HepG2 (cell line): ENCODE measurements at regions not wholly inside any gene's neighbourhood (a gene's known extent, or its start where the extent isn't known, plus 50 kb on each side); places are given as distances from the start of the nearest gene placed in this dataset.

Experiments
- ATAC-seq: fragments of 200-7000 bp; cut with Tn5 transposase; 3 replicates; pipeline ENCODE4 v1.9.1; 2020; ENCODE audit warnings: mild to moderate bottlenecking, moderate library complexity
- BruUV-seq: library from RNA; stranded (reverse); fragments of 400-500 nt; replicated peaks from 2 replicates; lab custom pipeline; 2021; lab: Mats Ljungman, UMichigan
- CTCF ChIA-PET: fragments of 300-600 bp; formaldehyde crosslinking; extraction: SDS; loops from one replicate; lab custom pipeline; 2021; ENCODE audit warnings: low total read pairs, inconsistent platforms, low intra/inter-chr PET ratio; lab: Yijun Ruan, JAX
- POLR2A ChIA-PET: fragments of 350-600 bp; sonication (Branson Sonifier 250); formaldehyde crosslinking; loops from one replicate; lab custom pipeline; 2020; ENCODE audit warnings: antibody characterized with exemption, inconsistent platforms; lab: Yijun Ruan, JAX
- DNase-seq: peaks from one replicate; pipeline ENCODE4 v3.0.0-alpha.2; 2015; ENCODE audit warnings: low spot score
- FAIRE-seq: peaks from 3 replicates; lab custom pipeline; 2011; peaks lifted over from hg19 to GRCh38; lab: Jason Lieb, UNC
- H2AFZ ChIP-seq: one replicate; pipeline ENCODE4 v1.6.1; 2011; ENCODE audit warnings: low read length, inconsistent platforms
- H3K27ac ChIP-seq: fragments of 300-600 bp; 3 replicates; pipeline ENCODE4 v1.8.0; 2011; ENCODE audit warnings: mixed run types, mild to moderate bottlenecking, mixed read lengths, low read length, inconsistent platforms; ENCODE audit not compliant: insufficient read depth; ENCODE audit errors: extremely low read length
- H3K27me3 ChIP-seq, 2 experiments: fragments of 200-600 bp in 1 of 2; 2 replicates in 1 of 2; 3 replicates in 1 of 2; pipeline versions ENCODE4 v1.6.0 to v1.8.0; 2011; ENCODE audit warnings: low read length in 2 of 2, mild to moderate bottlenecking in 2 of 2, moderate library complexity in 2 of 2, inconsistent platforms in 1 of 2; ENCODE audit not compliant: insufficient read depth in 2 of 2, control insufficient read depth in 1 of 2
- H3K36me3 ChIP-seq, 2 experiments: fragments of 200-600 bp in 1 of 2; replicated peaks in 1 of 2; 2 replicates in 1 of 2; 3 replicates in 1 of 2; pipeline versions ENCODE4 v1.5.1 to v1.8.0; 2011; ENCODE audit warnings: low read length in 2 of 2, inconsistent platforms in 1 of 2; ENCODE audit not compliant: insufficient read depth in 2 of 2, control insufficient read depth in 1 of 2
- H3K4me1 ChIP-seq: 2 replicates; pipeline ENCODE4 v1.5.1; 2012; ENCODE audit warnings: low read length, inconsistent platforms; ENCODE audit not compliant: insufficient read depth
- H3K4me2 ChIP-seq: 2 replicates; pipeline ENCODE4 v1.6.0; 2011; ENCODE audit warnings: low read depth, low read length, inconsistent platforms
- H3K4me3 ChIP-seq, 3 experiments: fragments of 200-600 bp in 1 of 3; sonication (generic), shearing (Covaris generic) in 1 of 3; replicated peaks in 1 of 3; 2 replicates each; pipeline ENCODE4 v1.5.1; 2011 to 2016; ENCODE audit warnings: low read length in 3 of 3, inconsistent platforms in 2 of 3, low read depth in 2 of 3, mild to moderate bottlenecking in 2 of 3, control low read depth in 1 of 3, mixed read lengths in 1 of 3; ENCODE audit not compliant: insufficient read depth in 1 of 3
- H3K79me2 ChIP-seq: one replicate; pipeline ENCODE4 v1.6.1; 2011; ENCODE audit warnings: low read length, inconsistent platforms; ENCODE audit not compliant: insufficient read depth
- H3K9ac ChIP-seq: 2 replicates; pipeline ENCODE4 v1.6.0; 2011; ENCODE audit warnings: mild to moderate bottlenecking, low read depth, low read length, inconsistent platforms; ENCODE audit not compliant: insufficient read depth
- H3K9me3 ChIP-seq: 2 replicates; pipeline ENCODE4 v1.5.1; 2012; ENCODE audit warnings: mild to moderate bottlenecking, low read length
- H4K20me1 ChIP-seq: 2 replicates; pipeline ENCODE4 v1.6.0; 2011; ENCODE audit warnings: inconsistent platforms, mild to moderate bottlenecking, low read length, moderate library complexity; ENCODE audit not compliant: insufficient read depth
- CBX1 ChIP-seq: IDR thresholded peaks from one replicate; pipeline ENCODE4 v1.6.1; 2016; ENCODE audit warnings: antibody characterized with exemption, low read depth
- KDM5A ChIP-seq: fragments of 200-600 bp; sonication (generic); IDR thresholded peaks from 2 replicates; pipeline ENCODE4 v1.7.0; 2018; ENCODE audit warnings: antibody characterized with exemption, mild to moderate bottlenecking, low read length, borderline replicate concordance
- MYC ChIP-seq: sonication (generic); formaldehyde crosslinking; IDR thresholded peaks from 2 replicates; pipeline ENCODE4 v1.9.0; 2021; ENCODE audit warnings: missing genetic modification reagents, borderline replicate concordance
- RORA ChIP-seq: sonication (generic); formaldehyde crosslinking; IDR thresholded peaks from 2 replicates; pipeline ENCODE4 v1.5.0; 2020; ENCODE audit warnings: mild to moderate bottlenecking, missing genetic modification reagents, moderate library complexity
- SCMH1 ChIP-seq: sonication (generic); formaldehyde crosslinking; IDR thresholded peaks from 2 replicates; pipeline ENCODE4 v1.9.0; 2021; ENCODE audit warnings: missing genetic modification reagents, mild to moderate bottlenecking, borderline replicate concordance
- SRF ChIP-seq: IDR thresholded peaks from 2 replicates; pipeline ENCODE4 v1.6.1; 2011; ENCODE audit warnings: mild to moderate bottlenecking, low read depth, low read length, moderate library complexity
- ZC3H13 ChIP-seq: sonication (generic); formaldehyde crosslinking; IDR thresholded peaks from 2 replicates; pipeline ENCODE4 v1.8.1; 2023; ENCODE audit warnings: mild to moderate bottlenecking, missing genetic modification reagents, moderate library complexity
- ZMYM4 ChIP-seq: sonication (generic); formaldehyde crosslinking; IDR thresholded peaks from 2 replicates; pipeline ENCODE4 v1.8.1; 2023; ENCODE audit warnings: mild to moderate bottlenecking, missing genetic modification reagents
- ZNF12 ChIP-seq: sonication (generic); formaldehyde crosslinking; IDR thresholded peaks from 2 replicates; pipeline ENCODE4 v1.5.0; 2020; ENCODE audit warnings: missing genetic modification reagents
- ZNF225 ChIP-seq: sonication (generic); formaldehyde crosslinking; IDR thresholded peaks from 2 replicates; pipeline ENCODE4 v1.4.0; 2020; ENCODE audit warnings: mild to moderate bottlenecking, missing genetic modification reagents
- ZNF563 ChIP-seq: sonication (generic); formaldehyde crosslinking; IDR thresholded peaks from 2 replicates; pipeline ENCODE4 v1.8.0; 2022; ENCODE audit warnings: mild to moderate bottlenecking, moderate library complexity, missing genetic modification reagents
- ZNF614 ChIP-seq: IDR thresholded peaks from 2 replicates; pipeline ENCODE4 v1.6.1; 2018; ENCODE audit warnings: missing biosample characterization, missing genetic modification reagents, inconsistent platforms, borderline replicate concordance
- ZNF780A ChIP-seq: sonication (generic); formaldehyde crosslinking; IDR thresholded peaks from 2 replicates; pipeline ENCODE4 v1.8.0; 2022; ENCODE audit warnings: mild to moderate bottlenecking, missing genetic modification reagents, moderate library complexity
- WGBS: methylation state at CpG from one replicate; pipeline ENCODE4 v1.1.6; 2017; ENCODE audit warnings: low lambda C conversion rate; 5-methylcytosine and 5-hydroxymethylcytosine counted together
- in situ Hi-C: cut with HindIII; loops from 2 replicates; pipeline ENCODE4 v1.10.0; 2017; ENCODE audit warnings: low pct_unique_long_range_greater_than_20kb; ENCODE audit not compliant: extremely low pct_ligation_motif_present
- intact Hi-C: fragments of 100-400 bp; cut with micrococcal nuclease; formaldehyde crosslinking; loops from one replicate; pipeline ENCODE4 v1.10.0; 2022; ENCODE audit not compliant: unreplicated experiment
- TF ChIP-seq, protein P1 (sequence below): sonication (generic); formaldehyde crosslinking; conservative IDR thresholded peaks from 2 replicates; pipeline ENCODE4 v1.8.0; 2022; ENCODE audit warnings: mild to moderate bottlenecking, moderate library complexity, missing genetic modification reagents
- TF ChIP-seq, protein P2 (sequence below): sonication (generic); formaldehyde crosslinking; IDR thresholded peaks from 2 replicates; pipeline ENCODE4 v1.5.1; 2020; ENCODE audit warnings: missing genetic modification reagents, mild to moderate bottlenecking, borderline replicate concordance
- TF ChIP-seq, protein P3 (sequence below): IDR thresholded peaks from 2 replicates; pipeline ENCODE4 v1.6.1; 2016; ENCODE audit warnings: missing genetic modification reagents, missing compliant biosample characterization

DNA sequence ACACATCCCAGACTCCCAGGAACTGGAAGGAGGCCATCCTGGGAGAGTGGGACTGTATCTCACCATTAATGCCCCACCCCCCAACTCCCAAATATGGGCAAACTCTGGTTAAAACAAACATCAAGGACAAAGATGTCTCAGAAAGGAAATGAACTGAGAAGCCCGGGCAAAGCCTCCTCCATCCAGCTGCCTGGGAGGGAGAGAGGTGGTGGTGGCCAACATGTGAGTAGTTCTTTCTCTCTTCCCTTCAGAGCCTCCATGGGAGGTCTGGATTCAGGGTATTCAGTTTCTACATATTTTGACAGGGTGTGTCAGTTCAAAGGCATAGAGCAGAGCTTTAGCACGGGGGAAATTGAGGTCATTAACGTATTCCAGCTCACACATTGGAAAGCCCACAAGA is 57.5 kb downstream of the CXCR4 start:
- H3K36me3 ChIP-seq, result no peaks in the 10 kb centered on the region
- 36% methylated on average over 3 of the region's 3 CpGs for WGBS
- no peak for ATAC-seq
- H3K4me2 ChIP-seq, result no peak overlapping the region
- H3K4me3 ChIP-seq, result no peak overlapping the region
- no peak for FAIRE-seq
- H3K27me3 ChIP-seq, result 0 out of 5 replicates have a peak, but pooled peaks cover 0 to 5% of the 10 kb centered on the region in 2 experiments
- H3K4me1 ChIP-seq, result no peaks in the 10 kb centered on the region
- no peaks in the 10 kb centered on the region for H3K79me2 ChIP-seq
- no peak for DNase-seq
- CTCF ChIA-PET, result no interaction called here
- no peak overlapping the region for H3K9ac ChIP-seq
- no TSS peak for BruUV-seq
- POLR2A ChIA-PET, result no interaction called here
- intact Hi-C loops, result no loop called here
- in situ Hi-C loops, result no loop called here
- TF ChIP-seq, protein P1, sequence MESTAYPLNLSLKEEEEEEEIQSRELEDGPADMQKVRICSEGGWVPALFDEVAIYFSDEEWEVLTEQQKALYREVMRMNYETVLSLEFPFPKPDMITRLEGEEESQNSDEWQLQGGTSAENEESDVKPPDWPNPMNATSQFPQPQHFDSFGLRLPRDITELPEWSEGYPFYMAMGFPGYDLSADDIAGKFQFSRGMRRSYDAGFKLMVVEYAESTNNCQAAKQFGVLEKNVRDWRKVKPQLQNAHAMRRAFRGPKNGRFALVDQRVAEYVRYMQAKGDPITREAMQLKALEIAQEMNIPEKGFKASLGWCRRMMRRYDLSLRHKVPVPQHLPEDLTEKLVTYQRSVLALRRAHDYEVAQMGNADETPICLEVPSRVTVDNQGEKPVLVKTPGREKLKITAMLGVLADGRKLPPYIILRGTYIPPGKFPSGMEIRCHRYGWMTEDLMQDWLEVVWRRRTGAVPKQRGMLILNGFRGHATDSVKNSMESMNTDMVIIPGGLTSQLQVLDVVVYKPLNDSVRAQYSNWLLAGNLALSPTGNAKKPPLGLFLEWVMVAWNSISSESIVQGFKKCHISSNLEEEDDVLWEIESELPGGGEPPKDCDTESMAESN (CRISPR knock-in tag), result no peak
- TF ChIP-seq RORA (CRISPR knock-in tag) (no peak), ZMYM4 (CRISPR knock-in tag) (no peak), SRF (0 out of 2 replicates have a peak, but pooled peaks have one; percentile 22), ZNF563 (CRISPR knock-in tag) (no peak), ZC3H13 (CRISPR knock-in tag) (no peak)
- no peak overlapping the region for H2AFZ ChIP-seq
- H4K20me1 ChIP-seq, result no peaks in the 10 kb centered on the region
- H3K27ac ChIP-seq, result no peak overlapping the region
- H3K9me3 ChIP-seq, result no peaks in the 10 kb centered on the region

DNA sequence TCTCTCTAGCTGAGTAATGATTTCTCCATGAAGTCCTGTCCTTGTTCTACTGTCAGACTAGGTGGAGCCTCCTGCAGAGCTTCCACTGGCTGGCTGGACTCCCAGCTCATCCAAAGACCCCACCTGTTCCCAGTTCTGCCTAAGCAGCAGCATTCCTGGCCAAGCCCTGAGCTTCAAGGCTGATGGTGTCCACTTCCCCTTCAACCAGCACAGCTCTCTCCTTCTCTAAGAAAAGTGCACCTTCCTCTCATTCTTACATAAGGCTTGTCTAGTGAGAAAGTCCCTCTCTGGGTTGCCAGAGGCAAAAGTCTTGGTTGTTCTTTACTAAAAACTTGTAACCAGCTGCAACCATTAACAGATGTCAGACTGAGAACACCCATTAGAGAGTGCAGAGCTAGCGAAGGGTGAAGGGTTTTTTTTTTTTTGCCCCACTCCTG is 58.9 kb downstream of the CXCR4 start:
- 19% methylated on average over 1 of the region's 1 CpG for WGBS
- H3K79me2 ChIP-seq, result no peaks in the 10 kb centered on the region
- no TSS peak for BruUV-seq
- no peaks in the 10 kb centered on the region for H3K4me1 ChIP-seq
- H3K27ac ChIP-seq, result no peak overlapping the region
- no peaks in the 10 kb centered on the region for H3K36me3 ChIP-seq
- H3K4me3 ChIP-seq, result no peak overlapping the region
- intact Hi-C loops, result no loop called here
- no peaks in the 10 kb centered on the region for H3K9me3 ChIP-seq
- no peak overlapping the region for H3K9ac ChIP-seq
- no peak for FAIRE-seq
- H4K20me1 ChIP-seq, result no peaks in the 10 kb centered on the region
- no peak overlapping the region for H3K4me2 ChIP-seq
- POLR2A ChIA-PET, result no interaction called here
- CTCF ChIA-PET, result no interaction called here
- DNase-seq, result no peak
- no peak for ATAC-seq
- no peak overlapping the region for H2AFZ ChIP-seq
- 0 out of 5 replicates have a peak, but pooled peaks cover 0 to 4% of the 10 kb centered on the region in 2 experiments for H3K27me3 ChIP-seq
- in situ Hi-C loops, result no loop called here
- TF ChIP-seq ZNF225 (CRISPR knock-in tag), result no peak
- TF ChIP-seq, protein P2, sequence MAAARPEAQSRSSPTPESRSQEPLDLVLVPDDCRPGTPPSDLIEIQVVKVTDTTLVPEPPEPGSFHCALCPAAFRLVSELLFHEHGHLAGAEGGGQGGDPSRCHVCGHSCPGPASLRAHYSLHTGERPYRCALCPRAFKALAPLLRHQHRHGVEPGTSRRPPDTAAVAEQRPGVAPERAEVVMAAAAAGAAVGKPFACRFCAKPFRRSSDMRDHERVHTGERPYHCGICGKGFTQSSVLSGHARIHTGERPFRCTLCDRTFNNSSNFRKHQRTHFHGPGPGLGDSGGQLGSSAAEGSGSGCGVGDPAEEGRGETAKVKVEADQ, result no peak
- TF ChIP-seq SCMH1 (CRISPR knock-in tag), result no peak
- no peak for TF ChIP-seq ZNF614
- TF ChIP-seq MYC (CRISPR knock-in tag), result no peak
- no peak for TF ChIP-seq KDM5A
- TF ChIP-seq, protein P3, sequence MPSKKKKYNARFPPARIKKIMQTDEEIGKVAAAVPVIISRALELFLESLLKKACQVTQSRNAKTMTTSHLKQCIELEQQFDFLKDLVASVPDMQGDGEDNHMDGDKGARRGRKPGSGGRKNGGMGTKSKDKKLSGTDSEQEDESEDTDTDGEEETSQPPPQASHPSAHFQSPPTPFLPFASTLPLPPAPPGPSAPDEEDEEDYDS, result no peak
- TF ChIP-seq CBX1, result no peak
- TF ChIP-seq ZNF12 (CRISPR knock-in tag), result no peak
- no peak for TF ChIP-seq ZNF780A (CRISPR knock-in tag)
